ENCODE measurements at regions not wholly inside any gene's neighbourhood (a gene's known extent, or its start where the extent isn't known, plus 50 kb on each side); places are given as distances from the start of the nearest gene placed in this dataset.

DNA sequence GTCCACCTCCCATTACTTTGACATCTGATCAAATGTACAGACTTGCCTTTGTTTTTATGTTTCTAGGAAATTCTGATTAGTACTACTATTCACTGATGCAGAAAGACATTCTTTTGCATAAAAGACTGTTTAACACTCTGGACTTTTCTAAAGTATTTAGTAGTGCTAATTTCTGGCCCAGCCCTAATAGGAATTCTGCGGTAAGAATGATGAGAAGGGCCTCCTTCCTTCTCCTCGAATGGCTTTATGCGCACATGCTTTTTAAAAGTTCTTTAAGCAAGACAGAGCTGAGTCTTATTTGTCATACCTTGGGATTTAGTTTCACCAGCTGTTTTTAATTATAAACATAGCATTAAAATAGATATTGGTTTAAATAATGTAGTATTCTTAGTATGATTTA, 192.3 kb upstream of the RBMS3 start:
- TF ChIP-seq TCF12 (IDR thresholded peaks at IDR 0.05; ENCODE audit: low read depth) (no peak), TAF1 (IDR thresholded peaks at IDR 0.05; ENCODE audit: low read depth) (no peak), EP300 (IDR thresholded peaks at IDR 0.05; ENCODE audit: borderline replicate concordance) (no peak), ZBTB7A (IDR thresholded peaks at IDR 0.05; ENCODE audit: low read depth) (no peak), RAD21 (IDR thresholded peaks at IDR 0.05; ENCODE audit: low read depth) (no peak), YY1 (IDR thresholded peaks at IDR 0.05; ENCODE audit: low read depth) (no peak), CEBPB (IDR thresholded peaks at IDR 0.05) (no peak), NFIC (IDR thresholded peaks at IDR 0.05) (no peak), EGR1 (IDR thresholded peaks at IDR 0.05) (no peak)
- TF ChIP-seq, protein P1, sequence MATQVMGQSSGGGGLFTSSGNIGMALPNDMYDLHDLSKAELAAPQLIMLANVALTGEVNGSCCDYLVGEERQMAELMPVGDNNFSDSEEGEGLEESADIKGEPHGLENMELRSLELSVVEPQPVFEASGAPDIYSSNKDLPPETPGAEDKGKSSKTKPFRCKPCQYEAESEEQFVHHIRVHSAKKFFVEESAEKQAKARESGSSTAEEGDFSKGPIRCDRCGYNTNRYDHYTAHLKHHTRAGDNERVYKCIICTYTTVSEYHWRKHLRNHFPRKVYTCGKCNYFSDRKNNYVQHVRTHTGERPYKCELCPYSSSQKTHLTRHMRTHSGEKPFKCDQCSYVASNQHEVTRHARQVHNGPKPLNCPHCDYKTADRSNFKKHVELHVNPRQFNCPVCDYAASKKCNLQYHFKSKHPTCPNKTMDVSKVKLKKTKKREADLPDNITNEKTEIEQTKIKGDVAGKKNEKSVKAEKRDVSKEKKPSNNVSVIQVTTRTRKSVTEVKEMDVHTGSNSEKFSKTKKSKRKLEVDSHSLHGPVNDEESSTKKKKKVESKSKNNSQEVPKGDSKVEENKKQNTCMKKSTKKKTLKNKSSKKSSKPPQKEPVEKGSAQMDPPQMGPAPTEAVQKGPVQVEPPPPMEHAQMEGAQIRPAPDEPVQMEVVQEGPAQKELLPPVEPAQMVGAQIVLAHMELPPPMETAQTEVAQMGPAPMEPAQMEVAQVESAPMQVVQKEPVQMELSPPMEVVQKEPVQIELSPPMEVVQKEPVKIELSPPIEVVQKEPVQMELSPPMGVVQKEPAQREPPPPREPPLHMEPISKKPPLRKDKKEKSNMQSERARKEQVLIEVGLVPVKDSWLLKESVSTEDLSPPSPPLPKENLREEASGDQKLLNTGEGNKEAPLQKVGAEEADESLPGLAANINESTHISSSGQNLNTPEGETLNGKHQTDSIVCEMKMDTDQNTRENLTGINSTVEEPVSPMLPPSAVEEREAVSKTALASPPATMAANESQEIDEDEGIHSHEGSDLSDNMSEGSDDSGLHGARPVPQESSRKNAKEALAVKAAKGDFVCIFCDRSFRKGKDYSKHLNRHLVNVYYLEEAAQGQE (IDR thresholded peaks at IDR 0.05; ENCODE audit: low read depth), result no peak
- TF ChIP-seq, protein P2, sequence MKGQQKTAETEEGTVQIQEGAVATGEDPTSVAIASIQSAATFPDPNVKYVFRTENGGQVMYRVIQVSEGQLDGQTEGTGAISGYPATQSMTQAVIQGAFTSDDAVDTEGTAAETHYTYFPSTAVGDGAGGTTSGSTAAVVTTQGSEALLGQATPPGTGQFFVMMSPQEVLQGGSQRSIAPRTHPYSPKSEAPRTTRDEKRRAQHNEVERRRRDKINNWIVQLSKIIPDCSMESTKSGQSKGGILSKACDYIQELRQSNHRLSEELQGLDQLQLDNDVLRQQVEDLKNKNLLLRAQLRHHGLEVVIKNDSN (IDR thresholded peaks at IDR 0.05), result no peak
- TF ChIP-seq, protein P3, sequence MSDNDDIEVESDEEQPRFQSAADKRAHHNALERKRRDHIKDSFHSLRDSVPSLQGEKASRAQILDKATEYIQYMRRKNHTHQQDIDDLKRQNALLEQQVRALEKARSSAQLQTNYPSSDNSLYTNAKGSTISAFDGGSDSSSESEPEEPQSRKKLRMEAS (IDR thresholded peaks at IDR 0.05), result no peak
